Renal cortical epithelial cell (primary cell): ENCODE measurements at regions not wholly inside any gene's neighbourhood (a gene's known extent, or its start where the extent isn't known, plus 50 kb on each side); places are given as distances from the start of the nearest gene placed in this dataset.
A peak's percentile ranks its signal among the peaks of the same experiment; 100 is the strongest.
"Not testable (repeated sequence)": the region's sequence is repeated elsewhere in the genome, so short reads cannot be mapped to it uniquely, and the experiment has no call there.

Experiments used
- DNase-seq: peaks from one replicate; pipeline ENCODE4 v3.0.0-alpha.2; 2011; ENCODE audit warnings: low read depth

- DNase-seq: no peak
Observed at GRCh38 chr1:34369701-34370455, 193.2 kb downstream of the C1orf94 start.

GRCh38 chr1:34370748-34371147 is 194.0 kb downstream of the C1orf94 start:
- no peak for DNase-seq

- not testable (repeated sequence) for DNase-seq
Observed at GRCh38 chr1:34371179-34371578, 194.5 kb downstream of the C1orf94 start.

GRCh38 chr1:34371829-34372532 is 195.3 kb downstream of the C1orf94 start:
- DNase-seq: no peak

GRCh38 chr1:34372891-34373290 is 196.2 kb downstream of the C1orf94 start:
- no peak for DNase-seq

GRCh38 chr1:34373912-34374311 is 197.2 kb downstream of the C1orf94 start:
- DNase-seq: no peak

GRCh38 chr1:34376531-34376930 is 199.8 kb downstream of the C1orf94 start:
- no peak for DNase-seq

GRCh38 chr1:34378968-34379856 is 202.5 kb downstream of the C1orf94 start:
- DNase-seq: peak; percentile 1

GRCh38 chr1:34379911-34380310 is 203.2 kb downstream of the C1orf94 start:
- DNase-seq: peak; percentile 1

- no peak for DNase-seq
Observed at GRCh38 chr1:34380526-34381124, 203.9 kb downstream of the C1orf94 start.

GRCh38 chr1:34389974-34390373 is 213.3 kb downstream of the C1orf94 start:
- no peak for DNase-seq

GRCh38 chr1:34396042-34396441 is 219.3 kb downstream of the C1orf94 start:
- no peak for DNase-seq

- no peak for DNase-seq
Observed at GRCh38 chr1:34398241-34398915, 221.7 kb downstream of the C1orf94 start.

GRCh38 chr1:34398916-34399275 is 222.2 kb downstream of the C1orf94 start:
- no peak for DNase-seq

- no peak for DNase-seq
Observed at GRCh38 chr1:34400675-34401074, 224.0 kb downstream of the C1orf94 start.

GRCh38 chr1:34403156-34403555 is 226.4 kb downstream of the C1orf94 start:
- no peak for DNase-seq

GRCh38 chr1:34404804-34405203 is 228.1 kb downstream of the C1orf94 start:
- no peak for DNase-seq

GRCh38 chr1:34405266-34405959 is 228.7 kb downstream of the C1orf94 start:
- no peak for DNase-seq

GRCh38 chr1:34406377-34406776 is 229.7 kb downstream of the C1orf94 start:
- DNase-seq: no peak

GRCh38 chr1:34406833-34407539 is 230.3 kb downstream of the C1orf94 start:
- DNase-seq: peak; percentile 41
